Urothelium cell line (cell line): ENCODE measurements at regions not wholly inside any gene's neighbourhood (a gene's known extent, or its start where the extent isn't known, plus 50 kb on each side); places are given as distances from the start of the nearest gene placed in this dataset.
A peak's percentile ranks its signal among the peaks of the same experiment; 100 is the strongest.

Experiments
- DNase-seq: peaks from one replicate; pipeline ENCODE4 v3.0.0; 2011; ENCODE audit warnings: low spot score, mixed read lengths
- FAIRE-seq: peaks from 2 replicates; lab custom pipeline; 2011; peaks lifted over from hg19 to GRCh38; lab: Jason Lieb, UNC

GRCh38 chr3:66133050-66133757 is 87.6 kb upstream of the SLC25A26 start:
- no peak for FAIRE-seq
- DNase-seq, result no peak

- FAIRE-seq, result no peak
- no peak for DNase-seq
These were observed 89.9 kb upstream of the MAGI1 start for GRCh38 chr3:66128623-66129022.

DNA sequence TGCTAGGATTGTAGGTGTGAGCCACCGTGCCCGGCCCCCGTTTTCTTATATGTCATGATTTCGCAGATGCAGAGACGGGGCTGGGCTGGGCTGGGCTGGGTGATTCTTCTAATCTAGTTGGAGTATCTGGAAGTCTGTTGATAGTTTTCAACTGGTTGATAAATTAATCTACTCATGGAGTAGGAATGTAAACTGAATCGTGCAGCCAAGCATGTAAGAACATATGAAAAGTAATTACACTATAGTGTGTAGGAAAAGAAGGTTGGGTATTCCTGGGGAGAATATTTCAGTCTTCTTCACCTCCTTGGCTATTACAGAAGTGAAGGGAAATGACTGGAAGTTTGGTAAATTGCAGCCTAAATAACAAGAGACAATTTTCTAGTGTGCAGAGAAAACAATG is 82.6 kb upstream of the MAGI1 start:
- DNase-seq, result no peak
- no peak for FAIRE-seq

DNA sequence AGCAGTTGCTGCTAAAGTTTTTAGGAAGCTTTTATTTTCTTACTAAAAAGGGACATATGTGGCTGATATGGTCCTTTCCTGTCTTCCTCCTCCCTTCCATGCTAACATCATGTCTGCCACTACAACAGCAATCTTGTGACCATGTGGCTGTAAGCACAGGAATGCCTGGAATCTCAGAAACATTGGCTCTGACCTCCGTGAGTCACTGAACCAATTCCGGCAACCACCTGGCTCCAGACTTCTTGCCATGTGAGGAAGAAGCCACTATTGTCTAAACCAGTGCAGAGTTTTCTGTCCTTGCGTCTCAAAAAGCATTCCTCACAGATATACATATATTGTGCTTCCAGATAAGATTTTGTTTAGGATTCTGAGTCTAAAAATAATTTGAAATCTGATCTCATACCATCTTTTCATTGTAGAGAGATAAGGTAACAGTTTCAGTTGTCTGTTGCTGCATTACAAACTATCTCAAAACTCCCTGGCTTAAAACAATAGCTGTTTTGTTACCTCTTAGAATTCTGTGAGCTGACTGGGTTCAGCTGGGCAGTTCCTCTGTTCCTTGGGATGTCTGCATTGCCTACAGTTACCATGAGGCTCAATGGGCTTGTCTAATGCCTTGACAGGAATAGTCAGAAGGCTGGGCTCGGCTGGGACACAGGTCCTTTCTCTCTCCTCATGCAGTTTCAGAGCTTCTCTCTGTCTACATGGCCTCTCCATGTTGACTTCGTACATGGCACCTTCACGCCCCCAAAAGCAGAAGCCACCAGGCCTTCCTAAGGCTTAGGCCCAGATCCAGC is 77.3 kb upstream of the MAGI1 start:
- peak; percentile 91 for DNase-seq
- peak; percentile 96 for FAIRE-seq

DNA sequence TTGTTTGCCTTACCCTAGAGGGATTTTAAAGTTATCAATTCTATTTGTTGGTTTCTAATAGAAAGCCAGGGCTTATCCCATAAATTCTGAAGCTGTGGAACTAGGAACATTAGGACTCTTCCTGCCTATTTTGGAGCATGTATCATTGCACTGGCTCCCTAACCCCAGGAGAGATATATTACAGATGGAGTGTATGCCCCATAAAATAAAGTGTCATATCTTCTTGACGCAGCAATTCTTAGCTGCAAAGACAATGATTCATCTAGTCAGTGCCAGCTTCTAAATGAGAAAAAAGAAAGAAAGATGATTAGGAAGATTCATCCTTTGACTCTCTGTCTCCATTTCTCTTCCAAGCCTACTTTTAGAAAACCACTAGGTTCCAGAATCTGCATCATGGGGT is 74.8 kb upstream of the MAGI1 start:
- no peak for FAIRE-seq
- no peak for DNase-seq

- DNase-seq (peak; percentile 27), FAIRE-seq (no peak)
These were observed 72.1 kb upstream of the MAGI1 start for GRCh38 chr3:66110840-66111239.

DNA sequence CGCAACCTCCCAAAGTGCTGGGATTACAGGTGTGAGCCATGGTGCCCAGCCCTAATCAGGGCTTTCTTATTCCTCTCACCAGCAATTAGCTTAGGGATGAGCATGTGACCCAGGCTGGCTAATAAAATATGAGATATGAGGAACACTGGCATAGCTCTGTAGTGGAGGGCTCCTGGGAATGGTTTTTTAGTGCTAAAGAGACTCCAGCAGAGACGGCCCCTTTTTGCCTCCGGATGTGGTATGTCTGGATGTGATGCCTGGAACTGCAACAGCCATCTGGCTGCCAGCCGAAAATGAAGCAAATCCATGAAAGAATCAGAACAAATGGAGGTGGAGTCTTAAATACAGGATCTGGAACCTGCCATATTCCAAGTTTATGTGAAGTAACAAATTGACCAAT is 69.1 kb upstream of the MAGI1 start:
- FAIRE-seq (no peak), DNase-seq (peak; percentile 43)

GRCh38 chr3:66106788-66107187 is 68.1 kb upstream of the MAGI1 start:
- DNase-seq, result no peak
- no peak for FAIRE-seq

DNA sequence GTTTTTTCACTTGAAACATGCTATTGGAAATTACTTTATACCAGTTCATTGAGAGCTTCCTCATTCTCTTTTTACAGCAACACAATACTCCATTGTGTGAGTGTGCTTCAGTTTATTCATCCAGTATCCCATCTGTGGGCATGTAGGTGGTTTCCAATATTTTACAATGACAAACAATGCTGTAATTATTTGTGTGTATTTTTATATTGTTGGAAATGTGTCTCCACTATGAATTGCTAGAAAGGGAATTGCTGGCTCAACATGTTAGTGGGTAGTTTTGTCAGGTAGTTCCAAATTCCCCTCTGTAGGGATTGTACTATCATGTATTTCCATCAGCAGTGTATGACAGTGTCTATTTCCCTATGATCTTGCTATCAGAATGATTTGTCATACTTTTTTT is 65.8 kb upstream of the MAGI1 start:
- DNase-seq, result no peak
- FAIRE-seq, result no peak

DNA sequence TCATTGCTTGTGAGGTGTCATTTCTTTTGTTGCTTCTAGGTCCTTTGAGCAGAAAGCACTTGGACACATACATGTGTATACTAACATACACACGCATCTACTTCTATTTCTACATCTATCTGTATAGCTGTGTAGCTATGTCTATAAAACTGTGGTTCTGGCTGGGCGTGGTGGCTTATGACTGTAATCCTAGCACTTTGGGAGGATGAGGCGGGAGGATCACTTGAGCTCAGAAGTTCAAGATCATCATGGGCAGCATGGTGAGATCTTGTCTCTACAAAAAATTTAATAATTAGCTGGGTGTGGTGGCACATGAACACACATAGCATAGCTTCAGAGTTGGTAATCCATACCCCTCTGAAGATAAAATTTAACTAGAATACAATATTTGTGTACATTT is 65.0 kb upstream of the MAGI1 start:
- FAIRE-seq (no peak), DNase-seq (no peak)

DNA sequence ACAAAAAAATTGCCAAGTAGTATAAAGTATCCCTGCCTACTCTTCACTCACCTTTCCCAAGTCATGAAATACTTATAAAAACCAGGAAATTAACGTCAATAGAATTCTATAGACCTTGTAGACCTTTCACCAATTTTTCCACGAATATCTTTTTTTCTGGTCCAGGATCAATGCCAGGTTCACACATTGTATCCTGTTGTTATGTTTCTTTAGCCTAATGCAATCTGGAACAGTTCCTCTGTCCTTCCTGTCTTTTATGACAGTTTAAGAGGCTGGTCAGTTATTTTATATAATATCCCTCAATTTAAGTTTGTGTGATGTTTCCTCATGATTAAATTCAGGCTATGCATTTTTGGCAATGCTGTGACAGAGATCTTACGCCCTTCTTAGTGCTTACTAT is 63.2 kb upstream of the MAGI1 start:
- FAIRE-seq, result no peak
- no peak for DNase-seq

DNA sequence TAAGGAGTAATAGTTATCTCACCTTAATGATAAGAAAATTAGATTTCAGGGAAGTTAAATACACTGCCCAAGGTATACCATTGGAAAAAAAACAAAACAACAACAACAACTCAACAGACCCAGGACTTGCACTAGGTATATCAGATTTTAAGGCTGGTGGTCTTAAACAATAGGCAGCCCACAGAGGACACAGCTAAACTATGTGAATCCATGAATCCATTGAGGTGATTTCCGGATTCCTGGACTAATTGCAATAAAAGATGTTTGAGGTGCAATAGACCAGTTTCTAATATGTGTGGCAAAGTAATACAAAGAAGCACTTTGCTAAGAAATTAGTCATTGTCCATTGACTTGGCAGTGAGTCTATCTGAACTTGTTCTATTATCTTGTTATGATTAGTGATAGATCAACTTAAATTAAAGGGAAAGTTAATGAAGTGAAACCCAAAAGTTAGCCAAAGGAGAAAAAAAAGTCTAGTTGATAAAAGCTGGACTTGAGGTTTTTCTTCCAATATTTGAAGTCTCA is 60.9 kb upstream of the MAGI1 start:
- no peak for FAIRE-seq
- DNase-seq, result no peak

DNA sequence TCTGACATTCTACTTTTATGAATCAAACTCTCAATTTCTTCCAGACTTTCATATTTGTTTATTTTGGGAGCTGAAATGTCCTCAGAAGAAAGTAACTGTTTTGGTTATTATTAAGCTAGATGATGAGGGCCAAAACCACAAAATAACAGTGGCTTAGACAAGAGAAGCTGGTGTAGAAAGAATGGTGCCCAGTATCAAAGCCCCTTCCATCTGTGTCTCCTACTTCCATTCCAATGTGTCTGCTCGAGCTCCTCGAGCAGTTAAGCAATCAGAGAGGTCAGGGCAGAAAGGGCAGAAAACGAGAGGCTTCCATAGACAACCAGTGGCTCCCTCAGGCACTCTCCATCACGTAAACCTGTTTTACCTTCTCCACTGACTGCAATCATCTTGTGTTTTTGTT is 59.7 kb upstream of the MAGI1 start:
- no peak for FAIRE-seq
- no peak for DNase-seq

- FAIRE-seq (no peak), DNase-seq (no peak)
These were observed 58.9 kb upstream of the MAGI1 start for GRCh38 chr3:66097647-66098046.

GRCh38 chr3:66095295-66096001 is 56.7 kb upstream of the MAGI1 start:
- DNase-seq (no peak), FAIRE-seq (no peak)

GRCh38 chr3:66093981-66094380 is 55.3 kb upstream of the MAGI1 start:
- DNase-seq (no peak), FAIRE-seq (no peak)

GRCh38 chr3:66092175-66092995 is 53.7 kb upstream of the MAGI1 start:
- no peak for FAIRE-seq

More at GRCh38 chr3:66092175-66092995, 53.7 kb upstream of the MAGI1 start:
- DNase-seq, result no peak
